Small intestine (tissue), 7 donors: ENCODE measurements at regions not wholly inside any gene's neighbourhood (a gene's known extent, or its start where the extent isn't known, plus 50 kb on each side); places are given as distances from the start of the nearest gene placed in this dataset.
"Not testable (repeated sequence)": the region's sequence is repeated elsewhere in the genome, so short reads cannot be mapped to it uniquely, and the experiment has no call there.

Experiments
- DNase-seq, 2 donors: peaks; one replicate each; pipeline versions ENCODE4 v3.0.0 to v3.0.0-alpha.2; 2013
- FAIRE-seq: peaks from 2 replicates; lab custom pipeline; 2012; peaks lifted over from hg19 to GRCh38; lab: Jason Lieb, UNC
- H3K27ac ChIP-seq, 3 donors: one replicate each; pipeline ENCODE4 v1.5.1; 2013; ENCODE audit warnings: low read length in 2 of 3, mild to moderate bottlenecking in 2 of 3, control low read depth in 1 of 3, inconsistent platforms in 1 of 3, low read depth in 1 of 3, moderate library complexity in 1 of 3
- H3K27me3 ChIP-seq, 3 donors: one replicate each; pipeline ENCODE4 v1.6.1; 2013; ENCODE audit warnings: low read length in 3 of 3, inconsistent platforms in 1 of 3; ENCODE audit not compliant: control insufficient read depth in 3 of 3, insufficient read depth in 3 of 3
- H3K36me3 ChIP-seq, 3 donors: one replicate each; pipeline ENCODE4 v1.6.1; 2013; ENCODE audit warnings: low read length in 3 of 3, inconsistent platforms in 1 of 3, low read depth in 1 of 3, mild to moderate bottlenecking in 1 of 3, moderate library complexity in 1 of 3; ENCODE audit not compliant: control insufficient read depth in 3 of 3, insufficient read depth in 2 of 3
- H3K4me1 ChIP-seq, 3 donors: one replicate each; pipeline ENCODE4 v1.6.1; 2013; ENCODE audit warnings: low read length in 2 of 3, inconsistent platforms in 1 of 3, low read depth in 1 of 3, mild to moderate bottlenecking in 1 of 3, moderate library complexity in 1 of 3; ENCODE audit not compliant: control insufficient read depth in 3 of 3, insufficient read depth in 2 of 3
- H3K4me3 ChIP-seq, 3 donors: one replicate each; pipeline ENCODE4 v1.5.1; 2013; ENCODE audit warnings: low read length in 3 of 3, control low read depth in 1 of 3, inconsistent platforms in 1 of 3, low read depth in 1 of 3, mild to moderate bottlenecking in 1 of 3, moderate library complexity in 1 of 3
- H3K9me3 ChIP-seq, 2 donors: one replicate each; pipeline ENCODE4 v1.6.1; 2013; ENCODE audit warnings: low read depth in 1 of 2, low read length in 1 of 2; ENCODE audit not compliant: control insufficient read depth in 2 of 2, insufficient read depth in 1 of 2
- WGBS, 3 donors: extraction: QIAGEN DNeasy Blood & Tissue Kit; methylation state at CpG; one replicate each; pipeline ENCODE4 v1.1.7; 2013; 5-methylcytosine and 5-hydroxymethylcytosine counted together
- donor health status: healthy with polysubstance abuse.
- donor health status: control.
- donor health status: control.
- donor health status: Bipolar disorder and iron deficiency.
- donor health status: healthy.

GRCh38 chr20:48033005-48033404, 247.7 kb upstream of the SULF2 start:
- not testable (repeated sequence) for H3K4me1 ChIP-seq, H3K27ac ChIP-seq, FAIRE-seq, H3K9me3 ChIP-seq, H3K36me3 ChIP-seq, H3K27me3 ChIP-seq, H3K4me3 ChIP-seq, DNase-seq
- 89 to 91% (median 91%) methylated on average over 8 of the region's 8 CpGs for WGBS, 3 donors

GRCh38 chr20:48031122-48031521, 245.8 kb upstream of the SULF2 start:
- DNase-seq (no peak), FAIRE-seq (no peak)
- 62 to 75% (median 71%) methylated on average over 4 of the region's 4 CpGs for WGBS, 3 donors
- Histone ChIP-seq H3K4me3 (no peak overlapping the region), H3K27me3 (peaks cover 0 to 4% (median 0%) of the 10 kb centered on the region in 3 donors), H3K4me1 (no peaks in the 10 kb centered on the region), H3K27ac (no peak overlapping the region), H3K36me3 (no peaks in the 10 kb centered on the region), H3K9me3 (peaks cover 0 to 3% of the 10 kb centered on the region in 2 donors)

- H3K9me3 ChIP-seq: no peaks in the 10 kb centered on the region
- no peak for FAIRE-seq
- WGBS, 3 donors: 74 to 83% (median 77%) methylated on average over 9 of the region's 9 CpGs
These were observed 241.8 kb upstream of the SULF2 start for GRCh38 chr20:48026981-48027592.

DNA sequence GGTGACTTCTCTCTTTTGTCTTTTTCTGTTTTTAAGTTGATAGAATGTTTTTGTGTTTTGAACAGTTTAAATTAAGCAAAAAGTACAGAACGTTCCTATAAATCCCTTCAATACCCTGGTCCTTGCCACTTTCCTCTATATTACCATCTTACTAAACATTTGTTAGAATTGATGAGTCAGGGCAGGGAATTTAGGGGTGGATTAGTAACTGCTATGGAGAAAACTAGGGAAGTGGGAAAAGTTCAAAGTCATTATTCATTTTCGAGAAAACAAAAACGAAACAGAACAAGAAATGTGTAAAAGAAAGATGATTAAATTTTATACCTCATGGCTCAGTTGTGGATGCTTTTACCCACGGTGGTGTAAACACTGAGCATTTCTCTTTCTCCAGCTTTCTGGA, 240.4 kb upstream of the SULF2 start:
- WGBS, 3 donors: 43 to 49% (median 43%) methylated on average over 4 of the region's 4 CpGs
- no peaks in the 10 kb centered on the region for H3K36me3 ChIP-seq
- H3K4me1 ChIP-seq: no peaks in the 10 kb centered on the region
- FAIRE-seq (no peak), DNase-seq (no peak)
- no peak overlapping the region for H3K27ac ChIP-seq
- H3K4me3 ChIP-seq: no peak overlapping the region
- no peaks in the 10 kb centered on the region for H3K9me3 ChIP-seq
- H3K27me3 ChIP-seq: peaks cover 0 to 2% (median 0%) of the 10 kb centered on the region in 3 donors

More at GRCh38 chr20:48026981-48027592, 241.8 kb upstream of the SULF2 start:
- no peak overlapping the region for H3K4me3 ChIP-seq
- H3K4me1 ChIP-seq: no peaks in the 10 kb centered on the region
- H3K27ac ChIP-seq: no peak overlapping the region
- DNase-seq: no peak
- H3K27me3 ChIP-seq: peaks cover 0 to 4% (median 0%) of the 10 kb centered on the region in 3 donors
- no peaks in the 10 kb centered on the region for H3K36me3 ChIP-seq

DNA sequence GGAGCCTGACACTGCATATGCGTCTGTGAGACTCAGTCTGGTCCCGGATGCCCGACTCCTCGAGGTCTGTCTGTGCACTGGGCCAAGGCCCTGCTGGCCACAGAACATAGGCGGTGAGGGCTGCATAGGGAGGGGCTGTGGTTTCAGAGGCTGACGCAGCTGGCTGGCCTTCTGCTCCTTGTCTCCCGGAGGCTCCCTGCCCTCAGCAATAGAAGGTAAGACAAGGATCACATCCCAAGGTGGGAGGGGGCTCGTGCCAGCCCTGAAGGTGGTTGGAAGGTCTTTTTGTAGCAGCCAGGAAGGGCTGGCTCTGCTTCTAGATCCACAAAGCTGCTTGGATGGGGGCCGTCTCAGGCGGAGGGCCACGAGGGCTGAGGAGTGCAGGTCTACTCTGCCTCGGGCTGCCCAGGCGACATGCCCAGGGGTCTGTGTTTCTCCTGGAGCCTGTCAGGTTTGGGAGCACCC, 239.8 kb upstream of the SULF2 start:
- no peaks in the 10 kb centered on the region for H3K4me1 ChIP-seq
- no peak overlapping the region for H3K27ac ChIP-seq
- no peak for DNase-seq
- peaks cover 0 to 2% (median 0%) of the 10 kb centered on the region in 3 donors for H3K27me3 ChIP-seq
- H3K4me3 ChIP-seq: no peak overlapping the region
- FAIRE-seq: no peak
- 51 to 66% (median 56%) methylated on average over 13 of the region's 13 CpGs for WGBS, 3 donors
- no peaks in the 10 kb centered on the region for H3K36me3 ChIP-seq
- no peaks in the 10 kb centered on the region for H3K9me3 ChIP-seq

DNA sequence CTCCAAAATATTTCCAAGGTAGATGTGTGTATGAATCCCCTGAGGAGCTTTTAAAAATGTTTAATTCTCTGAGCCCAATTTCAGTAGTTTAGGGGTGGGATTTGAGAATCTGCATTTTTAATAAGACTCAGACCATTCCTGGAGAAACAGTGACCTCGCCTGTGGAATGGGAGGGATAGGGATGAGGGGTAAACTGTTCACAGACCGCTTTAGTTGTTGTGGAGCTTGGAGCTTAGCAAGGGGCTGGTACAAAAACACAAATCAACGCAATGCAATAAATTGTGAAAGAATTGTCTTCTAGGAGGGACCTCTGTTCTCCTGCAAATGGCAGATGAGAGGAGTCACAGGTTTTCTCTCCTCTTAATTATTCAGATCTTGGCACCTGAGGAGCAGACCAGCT, 239.3 kb upstream of the SULF2 start:
- H3K27me3 ChIP-seq: peaks cover 0 to 2% (median 0%) of the 10 kb centered on the region in 3 donors
- no peak for DNase-seq
- no peaks in the 10 kb centered on the region for H3K4me1 ChIP-seq
- FAIRE-seq: no peak
- no peaks in the 10 kb centered on the region for H3K9me3 ChIP-seq
- no peak overlapping the region for H3K27ac ChIP-seq
- H3K36me3 ChIP-seq: no peaks in the 10 kb centered on the region
- 68 to 78% (median 71%) methylated on average over 3 of the region's 3 CpGs for WGBS, 3 donors
- H3K4me3 ChIP-seq: no peak overlapping the region

DNA sequence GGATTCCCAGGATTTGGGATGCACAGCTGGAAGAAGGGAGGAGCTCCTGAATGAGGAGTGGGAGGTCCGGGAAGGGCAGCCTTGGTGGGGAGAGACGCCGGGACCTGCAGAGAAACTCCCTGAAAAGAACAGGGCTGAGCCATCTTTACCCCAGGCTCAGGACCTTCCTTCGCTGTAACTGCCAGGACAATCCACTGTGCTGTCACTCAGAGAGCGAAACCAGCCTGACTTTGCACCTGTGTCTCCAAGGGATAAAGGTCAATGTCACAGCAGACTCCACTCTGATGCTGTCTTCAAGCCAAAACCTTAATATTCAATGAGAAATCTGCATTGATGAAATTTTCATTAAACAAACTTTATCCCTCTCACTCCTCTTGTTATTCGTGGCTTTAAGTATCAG, 235.4 kb upstream of the SULF2 start:
- not testable (repeated sequence) for H3K9me3 ChIP-seq, H3K4me3 ChIP-seq, H3K27ac ChIP-seq, DNase-seq, H3K4me1 ChIP-seq, H3K27me3 ChIP-seq, H3K36me3 ChIP-seq, FAIRE-seq
- 50 to 76% (median 57%) methylated on average over 6 of the region's 6 CpGs for WGBS, 3 donors

DNA sequence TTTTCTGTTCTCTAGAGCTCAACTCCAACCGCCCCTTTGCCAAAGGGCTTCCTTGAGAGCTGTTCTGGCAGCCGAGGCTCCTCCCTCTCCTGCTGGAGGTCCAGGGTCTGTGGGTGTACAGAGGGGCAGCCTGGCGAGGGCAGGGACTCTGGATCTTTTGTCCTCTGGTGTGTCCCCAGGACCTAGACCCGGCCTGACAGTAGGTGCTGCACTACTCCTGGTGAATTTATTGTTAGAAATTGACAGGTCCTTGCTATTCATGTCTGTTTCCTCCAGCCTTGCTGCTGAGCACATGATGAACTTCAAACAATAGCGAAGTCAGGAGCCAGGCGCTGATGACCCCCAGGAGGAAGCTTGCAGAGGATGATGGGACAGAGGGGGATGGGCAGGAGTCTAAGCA, 234.7 kb upstream of the SULF2 start:
- H3K27ac ChIP-seq: no peak overlapping the region
- FAIRE-seq: no peak
- H3K27me3 ChIP-seq: no peaks in the 10 kb centered on the region
- H3K36me3 ChIP-seq: no peaks in the 10 kb centered on the region
- WGBS, 3 donors: 65 to 77% (median 66%) methylated on average over 6 of the region's 6 CpGs
- no peaks in the 10 kb centered on the region for H3K9me3 ChIP-seq
- H3K4me1 ChIP-seq: no peaks in the 10 kb centered on the region
- no peak for DNase-seq
- H3K4me3 ChIP-seq: no peak overlapping the region

GRCh38 chr20:48019496-48019895, 234.2 kb upstream of the SULF2 start:
- H3K4me3 ChIP-seq: no peak overlapping the region
- DNase-seq (no peak), FAIRE-seq (no peak)
- no peaks in the 10 kb centered on the region for H3K4me1 ChIP-seq
- no peak overlapping the region for H3K27ac ChIP-seq
- H3K9me3 ChIP-seq: no peaks in the 10 kb centered on the region
- H3K27me3 ChIP-seq: no peaks in the 10 kb centered on the region
- H3K36me3 ChIP-seq: no peaks in the 10 kb centered on the region
- WGBS, 3 donors: 75 to 87% (median 84%) methylated on average over 4 of the region's 4 CpGs
